ENCODE measurements at regions not wholly inside any gene's neighbourhood (a gene's known extent, or its start where the extent isn't known, plus 50 kb on each side); places are given as distances from the start of the nearest gene placed in this dataset.

DNA sequence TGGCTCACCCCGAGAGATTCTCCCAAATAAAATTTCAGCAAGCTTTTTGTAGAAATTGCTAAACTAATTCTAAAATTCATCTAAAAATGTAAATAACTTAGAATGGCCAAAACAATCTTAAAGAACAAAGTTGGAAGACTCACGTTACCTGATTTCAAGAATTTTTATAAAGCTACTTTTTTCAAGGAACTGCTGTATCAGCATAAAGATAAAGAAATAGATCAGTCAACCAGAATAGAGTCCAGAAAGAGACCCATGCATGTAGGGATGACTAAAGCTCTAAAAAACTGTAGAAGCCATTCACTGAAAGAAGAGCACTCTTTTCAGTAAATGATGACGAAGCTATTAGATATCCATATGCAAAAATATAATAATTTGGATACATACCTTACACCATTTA lies 652.1 kb downstream of the TBC1D32 start:
- H3K27me3 Mint-ChIP-seq (ENCODE audit: low read depth): peaks cover 2% of the 10 kb centered on the region
- no peak overlapping the region for H3K27ac Mint-ChIP-seq (ENCODE audit: unreplicated experiment)
- H3K4me1 Mint-ChIP-seq (ENCODE audit: low read depth): no peaks in the 10 kb centered on the region
- H3K4me3 Mint-ChIP-seq (ENCODE audit: unreplicated experiment): no peak overlapping the region
- DNase-seq (ENCODE audit: low spot score): no peak
- no peaks in the 10 kb centered on the region for H3K36me3 Mint-ChIP-seq (ENCODE audit: low read depth)
- peaks cover 7% of the 10 kb centered on the region for H3K9me3 Mint-ChIP-seq (ENCODE audit: low read depth)
- TF ChIP-seq, protein P1, sequence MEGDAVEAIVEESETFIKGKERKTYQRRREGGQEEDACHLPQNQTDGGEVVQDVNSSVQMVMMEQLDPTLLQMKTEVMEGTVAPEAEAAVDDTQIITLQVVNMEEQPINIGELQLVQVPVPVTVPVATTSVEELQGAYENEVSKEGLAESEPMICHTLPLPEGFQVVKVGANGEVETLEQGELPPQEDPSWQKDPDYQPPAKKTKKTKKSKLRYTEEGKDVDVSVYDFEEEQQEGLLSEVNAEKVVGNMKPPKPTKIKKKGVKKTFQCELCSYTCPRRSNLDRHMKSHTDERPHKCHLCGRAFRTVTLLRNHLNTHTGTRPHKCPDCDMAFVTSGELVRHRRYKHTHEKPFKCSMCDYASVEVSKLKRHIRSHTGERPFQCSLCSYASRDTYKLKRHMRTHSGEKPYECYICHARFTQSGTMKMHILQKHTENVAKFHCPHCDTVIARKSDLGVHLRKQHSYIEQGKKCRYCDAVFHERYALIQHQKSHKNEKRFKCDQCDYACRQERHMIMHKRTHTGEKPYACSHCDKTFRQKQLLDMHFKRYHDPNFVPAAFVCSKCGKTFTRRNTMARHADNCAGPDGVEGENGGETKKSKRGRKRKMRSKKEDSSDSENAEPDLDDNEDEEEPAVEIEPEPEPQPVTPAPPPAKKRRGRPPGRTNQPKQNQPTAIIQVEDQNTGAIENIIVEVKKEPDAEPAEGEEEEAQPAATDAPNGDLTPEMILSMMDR (IDR thresholded peaks at IDR 0.05): no peak

DNA sequence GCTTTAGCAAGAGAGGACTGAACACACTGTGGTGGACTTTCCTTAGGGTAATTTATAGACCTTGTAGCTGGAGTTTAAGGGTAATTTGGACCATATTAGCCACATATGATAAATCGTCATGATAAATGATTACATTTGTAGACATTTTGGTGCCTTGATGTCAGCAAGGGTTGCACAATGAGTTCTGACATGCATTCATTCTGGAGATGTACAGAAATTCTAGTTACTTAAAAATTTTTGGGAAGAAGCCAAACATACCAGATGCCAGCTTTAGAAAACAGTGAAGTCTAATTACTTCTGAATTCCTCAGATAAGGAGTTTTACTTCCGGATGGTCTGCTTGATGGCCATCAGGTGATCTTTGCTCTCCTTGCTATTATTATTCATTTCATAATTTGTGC lies 653.1 kb downstream of the TBC1D32 start:
- Mint-ChIP-seq H3K27me3 (ENCODE audit: low read depth) (peaks cover 2% of the 10 kb centered on the region), H3K4me3 (ENCODE audit: unreplicated experiment) (no peak overlapping the region), H3K27ac (ENCODE audit: unreplicated experiment) (no peak overlapping the region), H3K4me1 (ENCODE audit: low read depth) (no peaks in the 10 kb centered on the region), H3K36me3 (ENCODE audit: low read depth) (no peaks in the 10 kb centered on the region), H3K9me3 (ENCODE audit: low read depth) (peaks cover 7% of the 10 kb centered on the region)
- TF ChIP-seq, protein P1 (IDR thresholded peaks at IDR 0.05): no peak
- no peak for DNase-seq (ENCODE audit: low spot score)

DNA sequence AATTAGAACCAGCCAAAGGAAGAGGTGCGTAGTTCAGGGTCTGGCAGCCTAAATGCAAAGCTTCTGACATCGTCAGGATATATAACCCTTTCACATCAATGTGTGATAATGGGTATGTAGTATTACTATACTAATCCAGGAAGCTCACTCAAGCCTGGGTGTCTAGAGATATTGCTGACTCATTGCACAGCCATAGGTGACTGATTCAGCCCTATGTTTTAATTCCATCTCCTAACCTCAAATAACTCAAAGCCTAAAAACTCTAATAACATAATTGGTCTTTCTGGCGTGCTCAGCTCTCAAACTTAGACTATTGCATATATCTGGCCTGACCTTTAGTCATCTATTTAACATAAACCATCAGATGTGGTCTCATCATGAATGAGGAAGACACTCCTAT lies 658.4 kb downstream of the TBC1D32 start:
- Mint-ChIP-seq H3K36me3 (ENCODE audit: low read depth) (no peaks in the 10 kb centered on the region), H3K27ac (ENCODE audit: unreplicated experiment) (no peak overlapping the region), H3K27me3 (ENCODE audit: low read depth) (no peaks in the 10 kb centered on the region), H3K4me1 (ENCODE audit: low read depth) (no peaks in the 10 kb centered on the region), H3K9me3 (ENCODE audit: low read depth) (peaks cover 7% of the 10 kb centered on the region), H3K4me3 (ENCODE audit: unreplicated experiment) (no peak overlapping the region)
- no peak for DNase-seq (ENCODE audit: low spot score)
- TF ChIP-seq, protein P1 (IDR thresholded peaks at IDR 0.05): no peak

DNA sequence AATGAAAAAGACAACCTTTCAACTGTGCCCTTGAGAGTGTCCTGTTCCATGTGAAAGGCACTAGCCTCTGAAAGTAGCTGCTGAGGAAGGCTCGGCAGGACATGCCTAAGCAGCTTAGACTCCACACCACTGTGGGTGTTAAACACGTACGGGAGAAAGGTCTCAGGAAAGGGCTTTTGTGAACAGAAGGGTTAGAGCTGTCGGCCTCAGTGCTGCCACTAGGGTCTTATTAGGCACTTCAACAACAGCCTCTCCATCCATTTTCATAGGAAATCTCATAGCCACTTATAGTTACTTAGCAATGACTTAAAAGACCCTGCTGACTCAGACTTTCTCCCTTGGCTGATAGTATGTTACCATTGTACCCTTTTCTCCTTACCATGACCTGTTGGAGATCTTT lies 662.8 kb downstream of the TBC1D32 start:
- H3K27me3 Mint-ChIP-seq (ENCODE audit: low read depth): no peaks in the 10 kb centered on the region
- H3K4me3 Mint-ChIP-seq (ENCODE audit: unreplicated experiment): no peak overlapping the region
- no peak for DNase-seq (ENCODE audit: low spot score)
- no peaks in the 10 kb centered on the region for H3K4me1 Mint-ChIP-seq (ENCODE audit: low read depth)
- TF ChIP-seq, protein P1 (IDR thresholded peaks at IDR 0.05): no peak
- no peaks in the 10 kb centered on the region for H3K36me3 Mint-ChIP-seq (ENCODE audit: low read depth)
- peaks cover 19% of the 10 kb centered on the region for H3K9me3 Mint-ChIP-seq (ENCODE audit: low read depth)
- H3K27ac Mint-ChIP-seq (ENCODE audit: unreplicated experiment): no peak overlapping the region

DNA sequence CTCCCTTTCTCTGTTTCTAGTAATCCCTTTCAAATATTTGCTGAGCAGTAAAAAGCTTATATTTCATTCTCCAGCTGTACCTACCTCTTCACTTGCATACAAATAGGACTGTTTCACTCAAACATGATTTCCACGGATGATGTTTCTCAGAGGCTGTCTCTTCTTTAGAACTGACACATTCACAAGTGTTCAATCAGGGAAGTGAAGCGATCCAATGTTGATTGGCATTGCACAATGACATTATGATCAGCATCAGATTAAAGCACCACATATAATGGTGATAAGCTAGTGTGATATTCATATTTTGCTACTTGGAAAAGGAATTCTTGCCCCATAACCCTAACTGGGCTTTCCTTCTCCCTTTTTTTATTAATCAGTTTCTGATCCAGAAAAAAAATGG lies 681.8 kb downstream of the TBC1D32 start:
- H3K27ac Mint-ChIP-seq (ENCODE audit: unreplicated experiment): no peak overlapping the region
- TF ChIP-seq, protein P1 (IDR thresholded peaks at IDR 0.05): no peak
- H3K9me3 Mint-ChIP-seq (ENCODE audit: low read depth): peaks cover 10% of the 10 kb centered on the region
- H3K4me3 Mint-ChIP-seq (ENCODE audit: unreplicated experiment): no peak overlapping the region
- no peaks in the 10 kb centered on the region for H3K36me3 Mint-ChIP-seq (ENCODE audit: low read depth)
- no peak for DNase-seq (ENCODE audit: low spot score)
- no peaks in the 10 kb centered on the region for H3K4me1 Mint-ChIP-seq (ENCODE audit: low read depth)
- peaks cover 3% of the 10 kb centered on the region for H3K27me3 Mint-ChIP-seq (ENCODE audit: low read depth)

Measured in chondrocyte (in vitro differentiated cells).